Gastrocnemius medialis (tissue), 4 donors: ENCODE measurements at regions not wholly inside any gene's neighbourhood (a gene's known extent, or its start where the extent isn't known, plus 50 kb on each side); places are given as distances from the start of the nearest gene placed in this dataset.

Experiments
- ATAC-seq, 2 donors: fragments of 150-250 bp; one replicate each; pipeline ENCODE4 v1.9.1; 2016
- DNase-seq, 2 donors: peaks; one replicate each; pipeline ENCODE4 v3.0.0-alpha.2; 2019
- H3K27ac ChIP-seq, 4 donors: fragments of 200-600 bp; sonication (generic); 1 replicate in 1 of 4; 2 replicates in 3 of 4; pipeline ENCODE4 v1.5.1; 2016 to 2018; ENCODE audit warnings: mild to moderate bottlenecking in 2 of 4, moderate library complexity in 1 of 4
- H3K27me3 ChIP-seq, 3 donors: fragments of 200-600 bp; sonication (generic) in 2 of 3; 1 replicate in 1 of 3; 2 replicates in 2 of 3; pipeline versions ENCODE4 v1.5.1 to v1.6.0; 2016 to 2019; ENCODE audit warnings: mild to moderate bottlenecking in 1 of 3, moderate library complexity in 1 of 3
- H3K36me3 ChIP-seq, 2 donors: fragments of 200-600 bp; sonication (generic) in 1 of 2; one replicate each; pipeline ENCODE4 v1.5.1; 2017 to 2018
- H3K4me1 ChIP-seq, 2 donors: fragments of 200-600 bp; sonication (generic) in 1 of 2; one replicate each; pipeline ENCODE4 v1.5.1; 2016 to 2017; ENCODE audit warnings: mild to moderate bottlenecking in 2 of 2
- H3K4me3 ChIP-seq, 4 donors: fragments of 200-600 bp; sonication (generic) in 3 of 4; 1 replicate in 1 of 4; 2 replicates in 3 of 4; pipeline ENCODE4 v1.5.1; 2016 to 2019; ENCODE audit warnings: mild to moderate bottlenecking in 2 of 4
- H3K9me3 ChIP-seq, 3 donors: fragments of 200-600 bp; sonication (generic) in 2 of 3; 1 replicate in 1 of 3; 2 replicates in 2 of 3; pipeline ENCODE4 v1.5.1; 2016 to 2019
- CTCF ChIP-seq, 5 experiments: fragments of 450-650 bp in 3 of 5; fragments of 200-600 bp in 2 of 5; sonication (generic) in 2 of 5; IDR thresholded peaks in 4 of 5; conservative IDR thresholded peaks in 1 of 5; 1 replicate in 4 of 5; 2 replicates in 1 of 5; pipeline ENCODE4 v1.5.1; 2016 to 2019; ENCODE audit warnings: antibody characterized with exemption in 5 of 5, mild to moderate bottlenecking in 3 of 5, moderate library complexity in 3 of 5
- POLR2A ChIP-seq, 2 donors: fragments of 450-650 bp; IDR thresholded peaks; one replicate each; pipeline ENCODE4 v1.6.1; 2017; ENCODE audit warnings: antibody characterized with exemption in 2 of 2, mild to moderate bottlenecking in 2 of 2, moderate library complexity in 2 of 2
- in situ Hi-C, 4 donors: fragments of 200-750 bp; cut with MboI; loops; one replicate each; pipeline versions ENCODE4 v1.15.0 to v1.8.0; 2017; ENCODE audit warnings: low sequenced_read_pairs in 4 of 4
- intact Hi-C: fragments of 100-400 bp; cut with DNase I; formaldehyde crosslinking; loops from one replicate; pipeline ENCODE4 v1.15.1; 2023; ENCODE audit warnings: low total_unique reads

DNA sequence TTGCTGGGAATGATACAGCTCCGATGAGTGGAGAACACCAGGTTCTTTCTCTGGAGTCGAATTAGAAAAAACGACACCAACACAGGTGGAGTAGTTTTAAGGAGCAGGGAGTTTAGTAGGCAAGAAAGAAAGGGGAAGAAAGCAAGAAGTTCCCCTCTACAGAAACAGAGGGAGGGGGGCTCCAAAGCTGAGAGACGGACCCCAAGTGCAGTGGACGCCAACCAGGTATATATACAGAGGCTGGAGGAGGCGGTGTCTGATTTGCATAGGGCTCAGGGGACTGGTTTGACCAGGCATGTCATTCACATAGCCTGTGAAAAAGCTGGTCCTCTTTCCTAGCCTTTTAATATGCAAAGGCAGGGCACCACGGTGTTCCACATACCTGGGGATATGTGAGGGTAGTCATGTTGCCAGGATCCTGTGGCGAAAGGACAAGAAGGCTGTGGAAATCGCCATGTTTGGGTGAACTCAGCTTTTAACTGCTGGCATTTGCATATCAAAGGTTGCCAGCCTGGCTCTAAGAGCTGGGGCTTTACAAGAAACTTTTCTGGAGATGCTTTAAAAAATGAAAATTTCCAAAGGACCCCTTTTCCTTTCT, 887.4 kb upstream of the EPHA6 start:
- Histone ChIP-seq H3K4me3 (no peak overlapping the region), H3K36me3 (no peaks in the 10 kb centered on the region), H3K27me3 (no peaks in the 10 kb centered on the region), H3K9me3 (no peaks in the 10 kb centered on the region), H3K27ac (no peak overlapping the region), H3K4me1 (no peaks in the 10 kb centered on the region)
- TF ChIP-seq CTCF (IDR thresholded peaks at IDR 0.05 in 4 of 5, conservative IDR thresholded peaks at IDR 0.05 in 1 of 5) (no peak), POLR2A (IDR thresholded peaks at IDR 0.05) (no peak)
- no peak for ATAC-seq
- DNase-seq, result no peak
- in situ Hi-C loops, result no loop called here
- intact Hi-C loops, result no loop called here

DNA sequence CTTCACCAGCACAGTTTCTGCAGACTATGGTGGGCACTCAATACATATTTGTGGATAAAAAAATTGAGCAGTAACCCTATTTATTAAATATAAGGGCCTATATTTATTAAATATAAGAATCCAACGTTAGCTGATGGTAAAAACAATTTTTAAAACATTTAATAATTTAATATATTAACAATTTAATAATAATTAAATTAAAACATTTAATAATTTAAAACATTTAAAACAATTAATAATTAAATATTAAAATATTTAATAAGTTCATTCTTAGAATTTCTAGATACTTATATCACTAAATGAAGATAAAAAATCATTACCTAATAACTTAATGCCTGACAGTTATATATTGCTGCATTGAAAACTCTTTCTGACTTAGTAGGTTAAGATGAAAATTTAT, 880.2 kb upstream of the EPHA6 start:
- in situ Hi-C loops (no loop called here), intact Hi-C loops (no loop called here)
- no peaks in the 10 kb centered on the region for H3K27me3 ChIP-seq
- H3K4me1 ChIP-seq, result no peaks in the 10 kb centered on the region
- no peaks in the 10 kb centered on the region for H3K9me3 ChIP-seq
- no peak overlapping the region for H3K27ac ChIP-seq
- no peak overlapping the region for H3K4me3 ChIP-seq
- no peak for ATAC-seq
- no peak for DNase-seq
- H3K36me3 ChIP-seq, result no peaks in the 10 kb centered on the region
- TF ChIP-seq CTCF (IDR thresholded peaks at IDR 0.05 in 4 of 5, conservative IDR thresholded peaks at IDR 0.05 in 1 of 5) (no peak), POLR2A (IDR thresholded peaks at IDR 0.05) (no peak)

DNA sequence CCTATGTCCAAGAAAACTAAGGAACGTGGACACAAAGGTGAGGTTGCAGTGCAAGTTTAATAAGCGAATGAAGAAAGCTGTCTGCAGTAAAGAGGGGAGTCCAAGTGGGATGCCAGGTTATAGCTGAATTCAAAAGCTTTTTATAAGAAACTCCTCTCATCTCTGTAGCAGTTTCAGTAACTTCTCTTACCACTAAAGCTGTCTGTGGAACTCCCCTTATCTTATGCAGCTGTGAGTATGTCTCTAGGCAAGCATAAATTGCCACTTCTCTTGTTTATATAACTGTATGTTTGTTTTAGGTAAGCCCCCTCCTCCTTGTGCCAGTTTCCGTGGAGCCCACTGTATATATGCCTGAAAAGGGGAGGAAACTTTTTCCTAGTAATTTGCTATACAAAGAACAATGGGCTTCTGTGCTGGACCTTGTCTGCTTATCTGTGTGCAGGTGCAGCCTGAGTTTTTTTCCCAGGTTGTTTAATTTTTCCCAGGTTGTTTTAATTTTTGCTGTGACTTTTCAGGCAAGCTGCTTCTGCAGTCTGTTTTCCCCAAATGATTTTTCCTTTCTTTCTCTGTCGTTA, 875.1 kb upstream of the EPHA6 start:
- no peaks in the 10 kb centered on the region for H3K27me3 ChIP-seq
- in situ Hi-C loops, result no loop called here
- DNase-seq (no peak), ATAC-seq (no peak)
- H3K36me3 ChIP-seq, result no peaks in the 10 kb centered on the region
- no peak overlapping the region for H3K4me3 ChIP-seq
- TF ChIP-seq POLR2A (IDR thresholded peaks at IDR 0.05) (no peak), CTCF (IDR thresholded peaks at IDR 0.05 in 4 of 5, conservative IDR thresholded peaks at IDR 0.05 in 1 of 5) (no peak)
- H3K9me3 ChIP-seq, result no peaks in the 10 kb centered on the region
- H3K27ac ChIP-seq, result no peak overlapping the region
- H3K4me1 ChIP-seq, result no peaks in the 10 kb centered on the region
- intact Hi-C loops, result no loop called here

DNA sequence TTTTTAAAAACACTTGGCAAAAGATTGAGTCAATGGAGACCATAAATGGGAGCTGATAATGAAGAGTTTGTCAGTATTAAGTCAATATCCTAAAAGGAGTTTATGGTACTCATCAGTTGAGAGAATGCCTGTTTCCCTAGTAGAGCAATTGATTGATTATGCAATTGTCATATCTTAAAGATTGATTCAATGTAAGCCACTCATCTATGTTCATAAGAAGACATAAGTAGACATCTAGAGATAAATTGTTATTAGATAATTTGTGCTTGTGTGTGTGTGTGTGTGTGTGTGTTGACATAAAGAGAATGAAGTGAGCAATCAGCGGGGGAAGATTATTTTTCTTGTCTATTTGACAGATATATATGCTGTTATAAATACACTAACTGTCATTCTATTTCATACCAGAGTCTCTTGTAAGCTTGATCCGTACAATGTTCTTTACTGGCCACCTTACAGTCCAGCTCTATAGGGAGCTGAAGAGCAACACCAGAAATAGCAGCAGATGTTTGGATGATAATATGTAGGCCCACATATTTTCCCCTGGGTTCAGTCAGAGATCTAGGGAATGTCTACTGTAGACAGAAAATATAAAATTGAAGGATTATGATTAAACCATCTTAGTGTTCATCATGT, 848.6 kb upstream of the EPHA6 start:
- H3K36me3 ChIP-seq, result no peaks in the 10 kb centered on the region
- DNase-seq, result no peak
- no peak overlapping the region for H3K27ac ChIP-seq
- no peaks in the 10 kb centered on the region for H3K27me3 ChIP-seq
- no peak overlapping the region for H3K4me3 ChIP-seq
- intact Hi-C loops (no loop called here), in situ Hi-C loops (no loop called here)
- no peak for ATAC-seq
- no peak for TF ChIP-seq CTCF (IDR thresholded peaks at IDR 0.05 in 4 of 5, conservative IDR thresholded peaks at IDR 0.05 in 1 of 5)
- TF ChIP-seq POLR2A (IDR thresholded peaks at IDR 0.05), result no peak
- H3K4me1 ChIP-seq, result no peaks in the 10 kb centered on the region
- no peaks in the 10 kb centered on the region for H3K9me3 ChIP-seq
